Endothelial cell of umbilical vein (primary cell): ENCODE measurements at regions not wholly inside any gene's neighbourhood (a gene's known extent, or its start where the extent isn't known, plus 50 kb on each side); places are given as distances from the start of the nearest gene placed in this dataset.

ENCODE experiments used
- BruUV-seq: library from RNA; stranded (reverse); fragments of 400-500 nt; replicated peaks from 2 replicates; lab custom pipeline; 2021; lab: Mats Ljungman, UMichigan
- CTCF ChIA-PET: fragments of 300-600, 350-600 bp; sonication (Branson Sonifier 250); formaldehyde crosslinking; loops from one replicate; lab custom pipeline; 2021; ENCODE audit warnings: antibody characterized with exemption, inconsistent platforms; lab: Charles Lee
- POLR2A ChIA-PET: fragments of 300-600, 350-600 bp; sonication (Branson Sonifier 250); formaldehyde crosslinking; loops from one replicate; lab custom pipeline; 2021; ENCODE audit warnings: antibody characterized with exemption, inconsistent platforms; lab: Charles Lee
- DNase-seq: peaks from one replicate; pipeline ENCODE4 v3.0.0-alpha.2; 2011; ENCODE audit warnings: low read depth, low spot score
- FAIRE-seq: peaks from 2 replicates; lab custom pipeline; 2011; peaks lifted over from hg19 to GRCh38; lab: Jason Lieb, UNC
- H2AFZ ChIP-seq: 2 replicates; pipeline ENCODE4 v1.6.0; 2012; ENCODE audit warnings: low read depth, low read length, control low read depth, inconsistent platforms
- H3K27ac ChIP-seq: 2 replicates; pipeline ENCODE4 v1.5.1; 2011; ENCODE audit warnings: low read depth, mild to moderate bottlenecking, control low read depth, low read length, moderate library complexity; ENCODE audit not compliant: insufficient read depth
- H3K27me3 ChIP-seq, 2 experiments: 2 replicates each; pipeline versions ENCODE4 v1.6.0 to v1.6.1; 2011; ENCODE audit warnings: low read length in 2 of 2, mixed read lengths in 1 of 2; ENCODE audit not compliant: control insufficient read depth in 2 of 2, insufficient read depth in 2 of 2
- H3K36me3 ChIP-seq, 2 experiments: 2 replicates in 1 of 2; 3 replicates in 1 of 2; pipeline ENCODE4 v1.5.1; 2011; ENCODE audit warnings: low read length in 2 of 2, mild to moderate bottlenecking in 1 of 2, moderate library complexity in 1 of 2; ENCODE audit not compliant: control insufficient read depth in 2 of 2, insufficient read depth in 2 of 2; ENCODE audit errors: extremely low read depth in 1 of 2
- H3K4me1 ChIP-seq: 3 replicates; pipeline ENCODE4 v1.5.1; 2011; ENCODE audit warnings: mild to moderate bottlenecking, low read length; ENCODE audit not compliant: control insufficient read depth, insufficient read depth; ENCODE audit errors: extremely low read depth
- H3K4me2 ChIP-seq: 2 replicates; pipeline ENCODE4 v1.6.1; 2011; ENCODE audit warnings: low read length, control low read depth, mixed read lengths; ENCODE audit not compliant: insufficient read depth
- H3K4me3 ChIP-seq, 3 experiments: fragments of 200-600 bp in 1 of 3; sonication (generic), shearing (Covaris generic) in 1 of 3; replicated peaks in 1 of 3; 2 replicates each; pipeline ENCODE4 v1.5.1; 2011 to 2016; ENCODE audit warnings: control low read depth in 3 of 3, low read length in 3 of 3, mild to moderate bottlenecking in 2 of 3, inconsistent platforms in 1 of 3, low read depth in 1 of 3, moderate library complexity in 1 of 3; ENCODE audit not compliant: insufficient read depth in 1 of 3
- H3K79me2 ChIP-seq: 2 replicates; pipeline ENCODE4 v1.6.0; 2012; ENCODE audit warnings: low read length, inconsistent platforms; ENCODE audit not compliant: control insufficient read depth, insufficient read depth
- H3K9ac ChIP-seq: replicated peaks from 2 replicates; pipeline ENCODE3; 2011; ENCODE audit warnings: low read length, control low read depth; ENCODE audit not compliant: insufficient read depth; ENCODE audit errors: extremely low read depth
- H3K9me1 ChIP-seq: replicated peaks from 3 replicates; pipeline ENCODE4 v1.6.0; 2011; ENCODE audit warnings: mild to moderate bottlenecking, low read length; ENCODE audit not compliant: control insufficient read depth, insufficient read depth; ENCODE audit errors: extremely low read depth
- H3K9me3 ChIP-seq: replicated peaks from 2 replicates; pipeline ENCODE4 v1.5.1; 2012; ENCODE audit warnings: low read length, inconsistent platforms; ENCODE audit not compliant: control insufficient read depth, insufficient read depth
- H4K20me1 ChIP-seq: replicated peaks from 2 replicates; pipeline ENCODE3; 2011; ENCODE audit warnings: mild to moderate bottlenecking, low read length; ENCODE audit not compliant: control insufficient read depth, insufficient read depth; ENCODE audit errors: extremely low read depth
- EZH2 ChIP-seq: IDR thresholded peaks from 2 replicates; pipeline ENCODE4 v1.6.1; 2012; ENCODE audit warnings: borderline replicate concordance, low read depth, mild to moderate bottlenecking, moderate library complexity, low read length, inconsistent platforms; ENCODE audit not compliant: severe bottlenecking
- FOS ChIP-seq: IDR thresholded peaks from 2 replicates; pipeline ENCODE4 v1.6.1; 2011; ENCODE audit warnings: mild to moderate bottlenecking, low read length, moderate library complexity, borderline replicate concordance; ENCODE audit not compliant: insufficient read depth
- GATA2 ChIP-seq: IDR thresholded peaks from 2 replicates; pipeline ENCODE4 v1.7.0; 2011; ENCODE audit warnings: low read depth, mild to moderate bottlenecking, moderate library complexity, mixed read lengths, low read length; ENCODE audit not compliant: insufficient read length, insufficient read depth
- JUN ChIP-seq: IDR thresholded peaks from 2 replicates; pipeline ENCODE4 v1.6.1; 2011; ENCODE audit warnings: borderline replicate concordance, low read depth; ENCODE audit not compliant: insufficient read length, insufficient read depth
- MYC ChIP-seq: IDR thresholded peaks from one replicate; pipeline ENCODE4 v1.6.1; 2011; ENCODE audit warnings: mild to moderate bottlenecking, low read depth, low read length
- POLR2A ChIP-seq: IDR thresholded peaks from 2 replicates; pipeline ENCODE4 v1.6.1; 2012; ENCODE audit warnings: low read depth, mild to moderate bottlenecking, control low read depth, low read length
- POLR2AphosphoS5 ChIP-seq: IDR thresholded peaks from 2 replicates; pipeline ENCODE4 v1.6.1; 2012; ENCODE audit warnings: low read depth, mild to moderate bottlenecking, control low read depth, low read length, moderate library complexity; ENCODE audit not compliant: insufficient read depth
- dilution Hi-C: fragments of 300-500 bp; cut with MboI; formaldehyde crosslinking; loops from one replicate; pipeline ENCODE4 v1.15.0; 2019; ENCODE audit warnings: low sequenced_read_pairs; ENCODE audit not compliant: extremely low pct_ligation_motif_present
- intact Hi-C: fragments of 100-400 bp; cut with micrococcal nuclease; formaldehyde crosslinking; loops from one replicate; pipeline ENCODE4 v1.10.0; 2022
- TF ChIP-seq, protein P1 (sequence below), 2 donors: IDR thresholded peaks; 1 replicate in 1 of 2; 2 replicates in 1 of 2; pipeline ENCODE4 v1.5.1; 2011; ENCODE audit warnings: low read length in 2 of 2, mild to moderate bottlenecking in 2 of 2, moderate library complexity in 2 of 2, control low read depth in 1 of 2, inconsistent platforms in 1 of 2, low read depth in 1 of 2; ENCODE audit not compliant: insufficient read depth in 1 of 2; ENCODE audit errors: extremely low read depth in 1 of 2
- TF ChIP-seq, protein P2 (sequence below): IDR thresholded peaks from 2 replicates; pipeline ENCODE4 v1.6.1; 2011; ENCODE audit not compliant: insufficient read depth, insufficient read length

DNA sequence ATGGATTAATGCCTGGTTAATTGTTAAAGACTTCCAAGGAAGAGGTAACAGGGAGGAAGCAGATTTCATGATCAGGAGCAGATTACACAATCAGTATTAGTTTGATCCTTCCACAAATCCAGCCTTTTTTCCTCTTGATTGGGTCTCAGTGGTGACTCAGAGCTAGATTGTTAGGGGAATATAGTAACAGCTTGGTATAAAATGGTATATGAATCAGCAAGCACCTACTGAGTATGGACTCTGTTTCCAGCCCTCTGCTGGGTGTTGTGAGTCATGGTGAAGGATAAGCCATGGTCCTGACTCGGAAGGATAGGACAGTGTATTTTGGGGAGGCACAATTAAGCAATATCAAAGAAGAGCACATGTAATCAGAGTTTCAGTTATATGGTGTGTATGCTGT is 272.4 kb upstream of the DPP10 start:
- intact Hi-C loops (no loop called here), dilution Hi-C loops (no loop called here)

More for the DNA sequence above, 272.4 kb upstream of the DPP10 start:
- POLR2A ChIA-PET, result no interaction called here
- Histone ChIP-seq H3K79me2 (no peaks in the 10 kb centered on the region), H3K36me3 (no peaks in the 10 kb centered on the region), H3K4me2 (no peak overlapping the region), H3K27me3 (no peaks in the 10 kb centered on the region), H3K9me1 (no peaks in the 10 kb centered on the region), H3K9me3 (no peaks in the 10 kb centered on the region), H3K9ac (no peak overlapping the region), H4K20me1 (no peaks in the 10 kb centered on the region), H3K4me3 (no peak overlapping the region), H2AFZ (no peak overlapping the region), H3K27ac (no peak overlapping the region), H3K4me1 (no peaks in the 10 kb centered on the region)
- TF ChIP-seq FOS (no peak), GATA2 (no peak), JUN (no peak), MYC (no peak), EZH2 (no peak), POLR2AphosphoS5 (no peak), POLR2A (no peak)
- TF ChIP-seq, protein P1, sequence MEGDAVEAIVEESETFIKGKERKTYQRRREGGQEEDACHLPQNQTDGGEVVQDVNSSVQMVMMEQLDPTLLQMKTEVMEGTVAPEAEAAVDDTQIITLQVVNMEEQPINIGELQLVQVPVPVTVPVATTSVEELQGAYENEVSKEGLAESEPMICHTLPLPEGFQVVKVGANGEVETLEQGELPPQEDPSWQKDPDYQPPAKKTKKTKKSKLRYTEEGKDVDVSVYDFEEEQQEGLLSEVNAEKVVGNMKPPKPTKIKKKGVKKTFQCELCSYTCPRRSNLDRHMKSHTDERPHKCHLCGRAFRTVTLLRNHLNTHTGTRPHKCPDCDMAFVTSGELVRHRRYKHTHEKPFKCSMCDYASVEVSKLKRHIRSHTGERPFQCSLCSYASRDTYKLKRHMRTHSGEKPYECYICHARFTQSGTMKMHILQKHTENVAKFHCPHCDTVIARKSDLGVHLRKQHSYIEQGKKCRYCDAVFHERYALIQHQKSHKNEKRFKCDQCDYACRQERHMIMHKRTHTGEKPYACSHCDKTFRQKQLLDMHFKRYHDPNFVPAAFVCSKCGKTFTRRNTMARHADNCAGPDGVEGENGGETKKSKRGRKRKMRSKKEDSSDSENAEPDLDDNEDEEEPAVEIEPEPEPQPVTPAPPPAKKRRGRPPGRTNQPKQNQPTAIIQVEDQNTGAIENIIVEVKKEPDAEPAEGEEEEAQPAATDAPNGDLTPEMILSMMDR (IDR thresholded peaks at IDR 0.05; ENCODE audit: extremely low read depth in 1 of 2, insufficient read depth in 1 of 2, low read depth in 1 of 2, low read length in 2 of 2), result no peak
- TF ChIP-seq, protein P2, sequence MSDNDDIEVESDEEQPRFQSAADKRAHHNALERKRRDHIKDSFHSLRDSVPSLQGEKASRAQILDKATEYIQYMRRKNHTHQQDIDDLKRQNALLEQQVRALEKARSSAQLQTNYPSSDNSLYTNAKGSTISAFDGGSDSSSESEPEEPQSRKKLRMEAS, result no peak
- CTCF ChIA-PET, result no interaction called here
- FAIRE-seq, result no peak
- no peak for DNase-seq
- BruUV-seq, result no TSS peak
